ENCODE measurements at regions not wholly inside any gene's neighbourhood (a gene's known extent, or its start where the extent isn't known, plus 50 kb on each side); places are given as distances from the start of the nearest gene placed in this dataset.

- no peak overlapping the region for H3K4me3 ChIP-seq
- ATAC-seq = no peak
- H3K27me3 ChIP-seq = no peaks in the 10 kb centered on the region
- H3K36me3 ChIP-seq = no peaks in the 10 kb centered on the region
- H3K27ac ChIP-seq = no peak overlapping the region
- intact Hi-C loops (cut with DNase I) = no loop called here
- no peaks in the 10 kb centered on the region for H3K9me3 ChIP-seq
- no peak for TF ChIP-seq POLR2A (IDR thresholded peaks at IDR 0.05)
- TF ChIP-seq CTCF (IDR thresholded peaks at IDR 0.05) = no peak
- H3K4me1 ChIP-seq = no peaks in the 10 kb centered on the region
- WGBS, 4 donors = 86 to 91% (median 90%) methylated on average over 3 of the region's 3 CpGs
- DNase-seq = no peak
Measured at GRCh38 chr9:73344060-73344459, 192.4 kb downstream of the ANXA1 start.

GRCh38 chr9:73347123-73347522 is 195.5 kb downstream of the ANXA1 start:
- Histone ChIP-seq H3K36me3 (no peaks in the 10 kb centered on the region), H3K4me3 (no peak overlapping the region), H3K27ac (no peak overlapping the region), H3K9me3 (no peaks in the 10 kb centered on the region), H3K4me1 (no peaks in the 10 kb centered on the region), H3K27me3 (no peaks in the 10 kb centered on the region)
- no peak for DNase-seq
- 70 to 83% (median 81%) methylated on average over 4 of the region's 4 CpGs for WGBS, 4 donors
- intact Hi-C loops (cut with DNase I) = no loop called here
- no peak for TF ChIP-seq POLR2A (IDR thresholded peaks at IDR 0.05)
- TF ChIP-seq CTCF (IDR thresholded peaks at IDR 0.05) = no peak
- no peak for ATAC-seq

GRCh38 chr9:73347720-73348119 is 196.1 kb downstream of the ANXA1 start:
- DNase-seq (no peak), ATAC-seq (no peak)
- no peak overlapping the region for H3K27ac ChIP-seq
- H3K36me3 ChIP-seq = no peaks in the 10 kb centered on the region
- intact Hi-C loops (cut with DNase I) = no loop called here
- no peaks in the 10 kb centered on the region for H3K9me3 ChIP-seq
- WGBS, 4 donors = 70 to 85% (median 74%) methylated on average over 1 of the region's 1 CpG
- H3K4me1 ChIP-seq = no peaks in the 10 kb centered on the region
- no peak overlapping the region for H3K4me3 ChIP-seq
- TF ChIP-seq POLR2A (IDR thresholded peaks at IDR 0.05) (no peak), CTCF (IDR thresholded peaks at IDR 0.05) (no peak)
- H3K27me3 ChIP-seq = no peaks in the 10 kb centered on the region

- DNase-seq (no peak), ATAC-seq (no peak)
- Histone ChIP-seq H3K4me3 (no peak overlapping the region), H3K36me3 (no peaks in the 10 kb centered on the region), H3K4me1 (no peaks in the 10 kb centered on the region), H3K27me3 (no peaks in the 10 kb centered on the region), H3K27ac (no peak overlapping the region), H3K9me3 (no peaks in the 10 kb centered on the region)
- intact Hi-C loops (cut with DNase I) = no loop called here
- no peak for TF ChIP-seq POLR2A (IDR thresholded peaks at IDR 0.05)
- TF ChIP-seq CTCF (IDR thresholded peaks at IDR 0.05) = no peak
Measured at GRCh38 chr9:73348471-73348870, 196.8 kb downstream of the ANXA1 start.

Measured in heart left ventricle (tissue), 16 donors.